ENCODE measurements at regions not wholly inside any gene's neighbourhood (a gene's known extent, or its start where the extent isn't known, plus 50 kb on each side); places are given as distances from the start of the nearest gene placed in this dataset.

- no peak for TF ChIP-seq CTCF (IDR thresholded peaks at IDR 0.05)
- no peak for TF ChIP-seq POLR2AphosphoS5 (IDR thresholded peaks at IDR 0.05)
- no peak for TF ChIP-seq POLR2A (IDR thresholded peaks at IDR 0.05)
These were observed 431.4 kb downstream of the GRB14 start for GRCh38 chr2:164189851-164190250.
